Fibroblast of pulmonary artery (primary cell): ENCODE measurements at regions not wholly inside any gene's neighbourhood (a gene's known extent, or its start where the extent isn't known, plus 50 kb on each side); places are given as distances from the start of the nearest gene placed in this dataset.
A peak's percentile ranks its signal among the peaks of the same experiment; 100 is the strongest.

Experiments
- DNase-seq: peaks from one replicate; pipeline ENCODE4 v3.0.0-alpha.2; 2010; ENCODE audit warnings: low read depth
- H3K4me3 ChIP-seq: replicated peaks from 2 replicates; pipeline ENCODE4 v1.5.1; 2011; ENCODE audit warnings: low read depth, mild to moderate bottlenecking, control low read depth, low read length, moderate library complexity
- TF ChIP-seq, protein P1 (sequence below): IDR thresholded peaks from 2 replicates; pipeline ENCODE4 v1.5.1; 2011; ENCODE audit warnings: mild to moderate bottlenecking, control low read depth, low read length, inconsistent platforms; ENCODE audit errors: missing control alignments

DNA sequence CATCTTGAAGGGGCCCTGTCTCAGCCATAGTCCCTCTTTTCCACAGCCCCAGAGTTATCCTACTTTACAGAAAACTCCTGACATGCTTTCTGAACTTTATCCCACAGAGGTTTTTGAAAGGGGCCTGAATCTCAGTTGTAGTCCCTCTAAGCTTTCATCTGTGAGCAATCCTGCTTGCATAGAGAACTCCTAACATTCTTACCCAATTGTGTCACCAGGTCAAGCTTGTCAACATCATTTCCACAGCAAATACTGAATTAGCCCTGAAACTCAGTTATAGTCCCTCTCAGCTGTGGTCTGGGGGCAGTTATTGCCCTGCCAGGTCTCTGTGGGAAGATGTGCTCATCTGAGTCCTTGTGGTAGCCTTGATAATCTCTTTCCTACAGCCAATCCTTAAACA, 2190.3 kb upstream of the PCDH20 start:
- no peak for DNase-seq
- TF ChIP-seq, protein P1, sequence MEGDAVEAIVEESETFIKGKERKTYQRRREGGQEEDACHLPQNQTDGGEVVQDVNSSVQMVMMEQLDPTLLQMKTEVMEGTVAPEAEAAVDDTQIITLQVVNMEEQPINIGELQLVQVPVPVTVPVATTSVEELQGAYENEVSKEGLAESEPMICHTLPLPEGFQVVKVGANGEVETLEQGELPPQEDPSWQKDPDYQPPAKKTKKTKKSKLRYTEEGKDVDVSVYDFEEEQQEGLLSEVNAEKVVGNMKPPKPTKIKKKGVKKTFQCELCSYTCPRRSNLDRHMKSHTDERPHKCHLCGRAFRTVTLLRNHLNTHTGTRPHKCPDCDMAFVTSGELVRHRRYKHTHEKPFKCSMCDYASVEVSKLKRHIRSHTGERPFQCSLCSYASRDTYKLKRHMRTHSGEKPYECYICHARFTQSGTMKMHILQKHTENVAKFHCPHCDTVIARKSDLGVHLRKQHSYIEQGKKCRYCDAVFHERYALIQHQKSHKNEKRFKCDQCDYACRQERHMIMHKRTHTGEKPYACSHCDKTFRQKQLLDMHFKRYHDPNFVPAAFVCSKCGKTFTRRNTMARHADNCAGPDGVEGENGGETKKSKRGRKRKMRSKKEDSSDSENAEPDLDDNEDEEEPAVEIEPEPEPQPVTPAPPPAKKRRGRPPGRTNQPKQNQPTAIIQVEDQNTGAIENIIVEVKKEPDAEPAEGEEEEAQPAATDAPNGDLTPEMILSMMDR, result no peak
- H3K4me3 ChIP-seq, result no peak overlapping the region

DNA sequence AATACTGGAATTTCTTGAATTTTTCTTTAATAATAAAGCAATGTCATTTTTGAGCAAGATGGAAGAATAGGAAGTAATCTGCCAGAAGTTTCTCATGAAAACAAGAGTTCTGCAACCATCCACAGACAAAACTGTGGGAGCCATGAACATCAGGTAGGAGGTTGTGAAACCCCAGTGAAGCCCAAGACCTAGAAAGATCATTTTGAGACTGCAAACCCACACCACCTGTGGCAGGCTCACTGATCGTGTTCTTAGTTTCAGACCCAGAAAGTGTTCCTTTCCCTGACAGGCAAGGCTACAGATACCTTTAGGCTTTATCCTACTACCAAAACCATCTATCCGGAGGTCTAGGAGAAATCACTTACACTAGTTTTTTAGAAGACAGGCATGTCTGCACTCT, 2189.8 kb upstream of the PCDH20 start:
- H3K4me3 ChIP-seq, result no peak overlapping the region
- TF ChIP-seq, protein P1, result no peak
- DNase-seq, result no peak

DNA sequence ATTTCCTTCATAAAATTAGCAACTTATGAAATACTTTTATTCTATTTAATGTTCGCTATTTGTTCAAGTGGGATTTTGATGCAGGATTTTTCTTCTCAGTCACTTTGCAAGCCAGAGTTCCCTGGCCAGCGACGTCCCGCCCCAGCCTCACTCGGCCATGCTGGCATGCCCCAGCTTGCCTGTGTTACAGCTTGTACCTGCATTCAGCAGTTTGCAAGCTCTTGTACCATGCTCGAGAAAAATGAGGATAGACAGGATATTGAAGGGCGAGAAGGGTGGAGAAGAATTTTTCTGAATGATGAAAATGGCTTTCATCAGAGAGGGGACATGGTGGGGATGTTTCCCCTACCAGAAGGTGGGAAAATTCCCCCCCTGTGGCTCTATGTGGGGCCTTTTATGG, 2180.2 kb upstream of the PCDH20 start:
- no peak overlapping the region for H3K4me3 ChIP-seq
- DNase-seq, result no peak
- TF ChIP-seq, protein P1, result no peak

DNA sequence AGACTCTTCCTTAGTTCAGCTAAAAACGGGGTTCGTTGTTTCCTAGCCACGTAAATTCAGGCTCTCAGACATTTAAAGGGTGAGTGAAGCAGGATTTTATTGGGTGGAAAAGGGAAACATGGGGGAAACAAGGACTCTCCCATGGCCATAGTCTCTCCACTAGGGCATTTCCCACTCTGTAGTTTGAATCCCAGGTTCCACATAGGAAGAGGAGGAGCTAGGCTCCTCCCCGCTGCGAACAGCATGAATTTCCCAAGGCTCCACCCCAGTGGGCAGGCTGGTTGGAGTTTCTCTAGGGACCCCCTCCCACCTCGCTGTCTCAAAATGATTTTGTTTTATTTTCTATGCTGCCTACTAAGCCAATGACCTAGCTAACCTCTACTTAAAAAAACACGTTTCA, 2170.8 kb upstream of the PCDH20 start:
- TF ChIP-seq, protein P1, result no peak
- H3K4me3 ChIP-seq, result no peak overlapping the region
- DNase-seq, result no peak

DNA sequence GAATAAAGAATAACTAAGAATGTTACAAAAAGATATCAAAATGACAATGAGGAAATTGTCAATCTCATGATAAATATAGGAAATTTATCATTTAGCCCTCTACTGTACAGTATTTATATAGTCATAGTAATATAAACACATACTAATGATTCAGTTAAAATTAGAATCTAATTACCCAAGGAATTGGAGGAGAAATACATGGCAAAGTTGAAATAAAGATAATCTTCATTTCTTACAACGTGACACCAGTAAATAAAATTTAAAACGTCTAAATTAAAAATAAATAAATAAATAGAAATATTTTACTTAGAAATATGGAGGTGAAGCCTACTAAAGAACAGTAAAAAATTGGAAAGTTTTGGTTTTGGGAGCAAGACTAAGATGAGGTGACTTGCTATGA, 2163.1 kb upstream of the PCDH20 start:
- no peak for DNase-seq
- H3K4me3 ChIP-seq, result no peak overlapping the region
- TF ChIP-seq, protein P1, result no peak

DNA sequence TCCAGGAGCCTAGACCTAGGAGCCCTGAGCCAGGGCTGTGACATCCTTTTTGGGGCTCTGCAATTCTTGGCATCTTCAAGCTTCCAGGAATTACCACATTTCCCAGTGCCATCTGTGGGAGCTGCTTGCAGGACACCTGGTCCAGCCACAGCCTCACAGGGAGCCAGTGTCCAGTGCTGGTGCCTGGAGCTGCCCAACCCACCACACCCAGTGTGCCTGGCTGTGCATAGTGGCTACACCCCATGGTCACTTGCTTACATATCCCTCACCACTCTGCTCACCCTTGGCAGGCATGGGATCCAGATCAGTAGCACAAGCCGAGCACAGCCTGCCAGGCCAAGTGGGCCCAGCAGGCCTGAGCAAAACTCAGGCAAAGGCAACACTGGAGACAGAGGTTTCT, 2151.4 kb upstream of the PCDH20 start:
- no peak overlapping the region for H3K4me3 ChIP-seq
- TF ChIP-seq, protein P1, result no peak
- no peak for DNase-seq

DNA sequence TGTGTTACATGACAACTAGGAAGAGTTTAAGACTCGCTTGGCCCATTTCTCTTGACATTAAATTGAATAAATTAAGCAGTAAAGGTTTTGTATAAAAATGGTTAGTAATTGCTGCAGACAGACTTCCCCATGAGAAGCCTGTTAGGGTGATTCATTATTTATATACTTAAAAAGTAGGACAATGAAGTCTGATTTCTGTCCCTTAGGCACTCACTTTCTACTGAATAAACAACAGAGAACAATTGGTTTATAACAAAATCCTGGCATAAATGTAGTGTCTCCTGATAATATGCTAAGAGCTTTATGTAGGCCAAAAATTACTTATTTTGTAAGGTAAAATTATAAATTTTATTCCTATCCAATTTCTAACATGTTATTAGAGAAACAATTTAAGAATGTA, 2138.5 kb upstream of the PCDH20 start:
- no peak overlapping the region for H3K4me3 ChIP-seq
- peak; percentile 19 for DNase-seq
- TF ChIP-seq, protein P1, result no peak
